Activated CD8-positive, alpha-beta memory T cell treated with anti-CD3 and anti-CD28 coated beads, Interleukin-2, amount 50 U/mL, for 48 hours (primary cell): ENCODE measurements at regions not wholly inside any gene's neighbourhood (a gene's known extent, or its start where the extent isn't known, plus 50 kb on each side); places are given as distances from the start of the nearest gene placed in this dataset.

Source experiments
- DNase-seq: peaks from one replicate; pipeline ENCODE4 v3.0.0-alpha.2; 2020

DNA sequence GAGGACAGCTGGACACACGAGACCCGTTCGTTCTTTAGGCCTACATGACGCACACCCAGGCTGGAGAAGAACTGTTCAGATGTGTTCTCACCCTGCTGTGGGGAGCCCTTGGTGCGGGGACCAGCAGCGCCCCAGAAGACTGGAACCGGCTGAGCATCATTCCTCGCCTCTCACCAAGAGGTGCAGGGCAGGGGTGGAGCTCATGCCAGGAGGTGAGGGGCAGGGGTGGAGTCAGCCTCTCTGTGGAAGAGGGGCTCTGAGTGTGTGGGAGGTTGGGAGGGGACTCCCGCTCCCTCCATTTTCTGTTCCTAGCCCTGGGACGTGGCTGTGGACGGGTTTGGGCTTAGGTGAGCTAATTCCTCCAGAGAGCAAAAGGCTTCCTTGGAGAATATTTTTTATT lies 66.0 kb upstream of the SHH start:
- peak; percentile 32 for DNase-seq

DNA sequence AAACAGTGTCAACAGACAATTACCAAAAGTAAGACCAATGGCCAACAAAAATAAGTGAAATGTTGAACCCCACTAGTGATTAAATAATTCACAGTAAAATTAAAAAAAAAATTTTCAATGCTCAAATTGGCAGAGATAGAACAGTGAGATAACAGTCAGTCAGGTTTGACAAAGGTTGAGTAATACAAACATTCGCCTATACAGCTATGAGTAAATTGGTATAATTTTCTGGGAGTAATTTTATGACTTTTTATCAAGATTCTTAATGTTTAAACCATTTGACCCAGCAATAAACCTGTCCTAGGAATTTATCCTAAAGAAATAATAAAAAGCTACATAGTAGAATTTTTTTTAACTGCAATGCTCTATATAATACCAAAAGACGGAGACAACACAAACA lies 64.9 kb upstream of the SHH start:
- DNase-seq = no peak

DNA sequence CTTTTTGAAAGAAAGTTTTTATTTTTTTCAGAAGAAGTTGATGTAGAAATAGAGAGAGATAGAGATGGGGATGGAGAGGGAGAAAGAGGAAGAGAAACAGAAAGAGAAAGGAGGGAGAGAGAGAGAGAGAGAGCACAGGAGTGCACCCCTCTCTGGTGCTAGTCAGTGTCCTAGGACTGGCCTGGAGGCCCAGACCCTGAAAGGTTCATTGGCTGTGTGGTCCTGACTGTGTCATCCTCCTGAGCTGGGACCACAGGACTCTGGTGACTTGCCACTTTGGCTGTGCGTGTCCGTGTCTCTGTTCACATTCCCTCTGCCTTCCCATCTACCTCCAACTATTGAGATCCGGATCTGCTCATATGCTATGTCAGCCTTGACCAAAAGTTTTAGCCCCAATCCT lies 62.1 kb upstream of the SHH start:
- DNase-seq = peak; percentile 15

DNA sequence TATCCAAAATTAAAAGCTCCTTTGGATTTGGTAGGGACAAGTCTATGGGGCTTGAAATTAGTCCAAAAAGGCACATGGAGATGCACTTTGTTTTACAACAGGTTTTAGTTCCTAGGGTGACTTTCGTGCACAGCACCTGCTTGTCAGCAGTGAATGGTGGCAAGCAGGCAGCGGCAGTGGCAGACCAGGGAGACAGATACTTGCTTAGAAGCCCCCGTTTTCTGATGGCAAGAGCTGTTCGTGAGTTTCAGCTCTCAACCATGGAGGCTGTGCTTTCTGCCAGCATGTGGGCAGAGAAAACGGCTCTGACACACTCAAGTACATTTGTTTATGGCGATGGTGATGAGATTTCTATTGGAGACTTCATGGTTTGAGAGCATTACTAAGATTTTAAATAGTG lies 61.7 kb upstream of the SHH start:
- DNase-seq = no peak

DNA sequence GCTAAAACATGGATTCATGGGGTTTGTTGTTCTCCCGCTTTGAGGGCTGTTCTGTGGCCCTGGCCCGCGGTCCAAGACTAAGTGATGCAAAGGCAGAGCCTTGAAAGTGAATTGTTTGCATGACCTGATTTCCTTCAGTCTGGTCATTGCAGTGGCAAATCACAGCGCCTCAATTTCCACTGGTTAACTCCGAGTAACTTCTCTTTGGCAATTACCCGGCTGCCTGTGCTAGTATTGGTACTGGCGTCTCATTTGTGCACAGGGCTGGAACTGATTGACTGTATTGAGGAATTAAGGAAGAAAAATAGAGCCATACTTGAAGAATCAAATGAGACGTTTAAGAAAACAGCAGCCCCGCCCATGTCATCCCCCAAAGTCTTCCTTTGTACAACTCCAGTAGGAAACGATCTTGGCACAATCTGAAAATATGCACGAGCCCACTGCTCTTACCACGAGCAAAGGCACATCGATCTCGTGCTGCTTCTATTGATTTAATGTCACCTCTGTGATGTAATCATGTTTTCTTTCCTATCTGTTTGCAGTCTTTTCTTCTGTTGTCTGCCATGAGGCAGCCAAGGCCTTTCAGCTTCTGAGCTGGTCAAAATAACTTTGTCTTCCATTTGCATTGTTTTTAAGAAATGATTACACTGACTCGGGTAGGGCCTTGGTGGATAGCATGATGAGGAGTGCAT lies 60.6 kb upstream of the SHH start:
- DNase-seq = peak; percentile 26

DNA sequence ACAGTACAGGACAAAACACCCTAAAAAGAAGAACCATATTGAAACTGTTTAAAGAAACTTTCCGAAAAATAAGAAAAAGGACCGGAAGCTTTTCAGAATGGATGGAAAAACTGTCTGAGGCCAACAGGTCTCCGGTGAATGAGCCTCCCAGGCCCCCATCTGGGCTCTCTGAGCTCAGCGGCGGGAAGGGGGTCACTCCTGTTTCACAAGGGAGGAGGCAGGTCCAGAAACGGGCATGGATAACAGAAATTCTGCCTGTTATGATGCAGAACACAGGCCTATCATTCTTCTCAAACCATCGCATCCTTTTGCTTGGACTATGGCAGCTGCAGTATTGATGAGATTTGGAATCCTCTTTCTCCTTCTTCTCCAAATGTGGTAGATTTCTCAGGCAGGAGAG lies 58.9 kb upstream of the SHH start:
- peak; percentile 6 for DNase-seq

DNA sequence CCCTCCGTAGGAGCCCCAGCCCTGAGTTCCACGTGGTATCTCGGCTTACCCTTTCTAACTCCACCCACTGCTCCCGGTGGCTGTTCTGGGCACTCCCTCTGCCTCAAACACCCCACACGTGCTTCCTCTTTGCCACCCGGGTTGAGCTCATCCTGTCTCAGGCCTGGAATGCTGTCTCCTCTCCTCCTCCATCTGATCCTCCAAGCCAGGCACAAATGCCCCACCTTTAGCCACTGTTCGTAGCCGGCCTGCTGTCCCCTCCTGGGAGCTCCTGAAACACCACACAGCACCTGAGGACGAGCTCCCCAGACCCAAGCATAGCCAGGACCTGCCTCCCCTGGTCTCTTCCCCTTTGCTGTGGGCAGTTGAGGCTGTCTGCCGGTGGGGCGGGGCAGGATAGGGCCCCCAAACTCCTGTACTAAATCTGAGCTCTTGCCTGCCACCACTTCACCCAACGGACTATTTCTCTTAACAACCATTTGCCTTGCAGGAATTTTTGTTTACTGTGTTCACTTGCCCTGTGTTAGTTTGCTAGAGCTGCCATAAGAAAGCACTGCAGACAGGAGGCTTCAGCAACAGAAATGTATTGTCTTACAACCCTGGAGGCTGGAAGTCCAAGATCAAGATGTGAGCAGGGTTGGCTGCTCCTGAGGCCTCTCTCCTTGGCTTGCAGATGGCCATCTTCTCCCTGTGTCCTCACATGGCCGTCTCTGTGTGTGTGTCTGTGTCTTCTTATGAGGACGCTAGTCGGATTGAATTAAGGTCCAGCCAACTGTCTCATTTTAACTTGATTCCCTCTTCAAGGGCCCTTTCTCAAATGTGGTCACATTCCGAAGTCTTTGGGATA lies 58.3 kb upstream of the SHH start:
- peak; percentile 18 for DNase-seq

DNA sequence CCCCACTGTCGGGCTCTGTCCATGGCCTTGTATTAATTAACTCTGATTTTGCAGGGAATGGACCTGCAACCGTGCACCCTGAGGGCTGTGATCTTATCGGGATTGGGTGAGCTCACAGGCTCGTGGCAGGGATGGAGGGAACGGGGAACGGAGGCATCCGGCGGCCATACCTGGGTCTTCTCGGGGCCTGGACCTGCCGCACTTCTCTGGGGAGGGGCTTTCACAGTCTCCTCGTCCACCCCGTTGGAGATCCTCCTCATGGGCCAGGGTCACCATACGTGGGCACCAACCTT lies 57.5 kb upstream of the SHH start:
- DNase-seq = peak; percentile 38

DNA sequence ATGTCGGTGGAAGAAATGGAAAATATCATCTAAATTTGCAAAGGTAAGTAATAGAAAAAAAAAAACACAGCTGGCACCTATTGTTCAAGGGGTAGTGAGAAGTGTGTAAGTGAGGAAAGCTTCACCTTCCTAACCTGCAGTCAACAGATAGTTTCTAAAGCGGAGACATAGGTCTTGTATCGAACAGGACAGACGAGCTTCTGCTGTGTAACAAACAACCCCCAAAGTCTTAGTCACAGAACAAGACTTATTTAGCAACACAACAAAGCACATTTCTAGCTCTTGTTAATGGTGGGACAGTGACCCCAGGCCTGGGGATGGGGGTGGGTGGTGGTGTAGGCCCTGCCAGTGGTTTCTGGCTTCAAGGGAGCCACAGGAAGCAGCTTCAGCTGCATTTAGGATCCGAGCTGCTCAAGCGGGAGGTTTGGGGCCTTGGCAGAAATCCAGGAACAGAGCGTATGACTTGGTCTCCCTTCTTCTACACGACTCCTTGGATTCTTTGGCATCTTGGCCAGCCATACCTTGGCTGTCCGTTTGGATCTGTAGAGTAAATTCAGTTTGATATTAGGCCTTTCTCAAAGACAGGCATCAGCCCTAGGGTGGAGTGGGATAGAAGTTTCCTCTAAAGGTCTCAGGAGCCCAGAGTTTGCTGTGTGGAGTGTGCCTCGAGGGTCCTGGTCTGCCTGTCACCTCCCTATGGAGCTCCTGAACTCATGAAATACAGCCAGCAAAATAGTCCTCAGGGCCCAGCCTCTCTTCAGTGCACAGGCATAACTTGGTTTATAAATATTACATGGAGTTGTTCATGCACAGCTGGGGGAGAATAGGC lies 56.9 kb upstream of the SHH start:
- DNase-seq = peak; percentile 23

DNA sequence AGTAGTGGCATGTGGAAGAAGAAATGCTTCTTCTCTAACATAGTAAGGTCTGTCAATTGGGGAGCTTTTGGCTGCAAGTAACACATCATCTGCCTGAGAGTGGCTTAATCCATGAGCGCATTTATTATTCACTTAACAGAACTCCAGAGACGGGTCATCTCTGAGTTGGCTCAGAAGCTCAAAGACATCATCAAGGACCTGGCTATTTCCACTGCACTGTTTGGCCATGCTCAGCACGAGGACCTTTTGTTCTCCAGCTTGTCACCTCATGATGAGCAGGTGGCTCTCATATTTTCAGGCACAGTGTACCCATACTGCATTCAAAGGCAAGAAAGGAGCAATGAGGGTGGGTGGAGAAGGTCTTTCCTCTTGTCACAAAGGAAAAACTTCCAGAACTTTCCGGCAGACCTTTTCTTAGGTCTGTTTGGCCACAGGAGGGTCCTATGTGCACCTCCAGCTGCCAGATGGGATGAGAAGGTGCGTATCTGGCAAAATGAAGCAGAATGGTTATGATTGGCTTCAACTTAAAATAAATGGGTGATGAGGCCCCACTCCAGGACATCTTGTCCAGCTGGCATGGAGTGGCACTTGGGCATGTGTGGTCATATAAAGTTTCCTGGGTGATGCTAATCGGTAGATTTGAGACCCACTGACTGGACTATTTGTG lies 55.6 kb upstream of the SHH start:
- no peak for DNase-seq

DNA sequence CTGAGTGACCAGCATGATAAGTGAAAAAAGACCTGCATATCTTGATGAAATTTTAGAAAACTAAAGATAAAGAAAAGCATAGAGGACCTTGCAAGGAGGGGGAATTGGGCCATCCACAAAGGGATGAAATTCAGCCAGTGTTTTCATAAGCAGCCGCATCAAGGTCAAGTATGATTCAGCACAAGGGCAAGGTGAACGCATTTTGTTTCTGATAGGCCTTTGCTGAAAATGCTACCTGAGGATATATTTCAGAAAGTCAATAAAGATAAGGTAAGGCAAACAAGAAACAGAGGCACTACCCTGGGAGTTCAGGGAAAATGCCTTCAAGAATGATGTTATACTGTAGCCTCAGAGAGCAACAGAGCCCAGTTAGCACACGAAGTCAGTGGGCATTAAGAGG lies 55.0 kb upstream of the SHH start:
- DNase-seq = no peak

DNA sequence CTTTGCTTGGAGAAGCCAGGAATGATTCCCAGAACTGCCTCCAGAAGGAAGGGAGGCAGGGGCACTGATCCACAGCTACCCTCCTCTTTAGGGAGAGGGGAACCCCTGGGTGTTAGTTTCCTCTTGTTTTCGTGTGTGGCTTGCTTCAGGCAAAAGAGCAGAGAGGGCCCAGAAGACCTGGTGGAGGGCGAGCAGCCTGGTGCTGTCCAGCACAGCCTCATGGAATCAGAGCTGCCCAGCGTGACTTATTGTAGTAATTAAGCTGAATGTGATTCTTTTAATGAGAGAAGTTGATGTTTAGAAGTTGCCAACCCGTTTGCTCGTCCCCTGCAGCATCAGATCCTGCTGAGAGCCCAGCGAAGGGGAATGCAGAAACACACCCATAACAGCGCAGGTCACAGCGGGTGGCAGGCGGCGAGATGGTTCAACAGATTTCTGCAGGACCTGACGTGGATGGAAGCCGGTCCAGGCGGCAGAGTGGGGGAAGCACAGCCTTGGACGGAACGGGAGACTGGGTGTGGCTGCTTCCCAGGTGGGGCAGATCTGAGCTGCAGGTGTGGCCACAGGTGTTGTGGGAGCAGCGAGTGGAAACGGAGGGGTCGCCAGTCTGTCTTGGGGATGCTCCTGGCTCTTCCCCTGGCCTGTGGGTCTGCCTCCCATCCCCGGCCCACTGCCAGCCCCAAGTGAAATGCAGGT lies 53.7 kb upstream of the SHH start:
- DNase-seq = peak; percentile 25

DNA sequence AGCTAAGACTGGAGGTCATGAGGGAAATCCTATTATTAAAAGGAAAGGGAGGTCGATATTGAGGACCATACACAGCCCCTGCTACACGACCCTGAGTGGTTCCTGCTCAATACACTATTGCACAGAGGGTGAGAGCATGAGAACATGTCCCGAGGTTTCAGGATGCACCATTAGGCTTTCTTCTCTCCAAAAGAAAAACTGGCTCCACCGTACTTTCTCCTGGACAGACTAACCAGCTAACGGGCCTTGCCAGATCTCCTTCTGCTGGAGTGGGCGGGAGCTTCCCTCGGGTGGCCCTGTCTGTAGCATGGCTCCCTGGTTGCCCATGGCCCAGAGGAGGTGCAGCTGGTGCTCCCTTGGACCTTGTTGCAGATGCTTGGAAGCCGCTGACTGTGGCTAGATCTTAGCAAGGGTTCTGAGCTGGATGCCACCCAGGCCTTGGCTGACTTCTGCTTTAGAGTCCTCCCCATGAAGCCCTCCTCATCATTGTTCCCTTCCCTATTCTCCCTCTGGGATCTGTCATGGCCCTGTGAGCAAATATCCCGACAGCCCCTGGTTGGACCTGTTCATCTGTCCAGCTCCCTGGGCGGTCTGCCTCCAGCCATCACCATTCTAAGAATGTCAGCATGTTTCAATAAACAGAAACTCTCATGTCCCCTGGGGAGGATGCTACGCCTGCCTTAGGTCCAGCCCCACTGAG lies 52.9 kb upstream of the SHH start:
- peak; percentile 23 for DNase-seq

DNA sequence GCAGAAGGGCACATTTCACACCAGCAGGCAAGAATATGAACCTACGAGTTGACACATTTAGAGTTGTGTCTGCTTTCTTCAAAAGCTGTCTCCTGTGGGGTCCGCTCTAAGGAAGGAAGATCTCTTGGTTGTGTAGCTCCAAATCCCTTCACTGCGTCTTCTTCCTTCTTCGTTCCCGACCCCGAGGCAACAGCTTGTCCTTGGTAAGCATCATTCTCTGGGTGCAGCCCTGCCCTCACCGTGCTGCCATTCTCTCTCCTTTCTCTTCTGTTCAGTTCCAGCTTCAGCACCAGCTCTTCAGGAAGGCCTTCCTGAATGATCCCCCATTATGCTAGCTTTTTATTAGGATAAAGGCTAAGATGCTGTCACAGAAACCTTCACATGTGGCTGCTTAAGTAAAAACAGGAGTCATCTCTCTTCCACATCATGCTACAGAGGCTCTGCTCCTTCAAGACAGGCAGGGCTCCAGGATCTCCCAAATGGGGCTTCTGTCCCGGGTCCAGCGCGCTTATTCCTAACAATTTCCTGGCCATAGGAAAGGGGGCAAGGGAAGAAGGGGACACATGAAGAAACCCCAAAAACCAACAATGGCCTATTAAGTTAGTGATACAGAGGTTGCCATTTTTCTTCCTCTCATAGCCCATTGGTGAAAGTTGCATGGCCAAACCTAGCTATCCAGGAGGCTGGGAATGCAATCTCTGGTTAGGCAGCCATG lies 52.2 kb upstream of the SHH start:
- peak; percentile 20 for DNase-seq

DNA sequence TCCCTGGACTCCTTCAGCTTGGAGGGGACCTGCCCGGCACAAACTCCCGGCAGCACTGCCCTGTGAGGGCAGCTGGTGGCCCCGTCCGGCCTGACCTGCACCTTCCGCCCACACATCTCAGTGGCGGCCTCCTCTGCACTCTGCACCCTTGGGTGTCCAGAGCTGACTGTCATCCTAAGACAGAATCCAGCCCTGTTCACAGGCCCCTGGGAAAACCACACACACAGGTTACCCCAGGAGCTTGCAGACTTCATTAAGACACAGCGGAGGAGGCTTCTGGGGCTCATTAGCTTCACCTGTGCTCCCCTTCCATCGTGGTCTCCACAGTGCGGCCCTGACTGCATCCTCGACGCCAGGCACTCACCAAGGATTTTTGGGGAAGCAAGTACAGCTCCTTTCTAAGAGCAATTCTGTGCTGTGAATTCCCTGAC lies 51.5 kb upstream of the SHH start:
- peak; percentile 46 for DNase-seq

DNA sequence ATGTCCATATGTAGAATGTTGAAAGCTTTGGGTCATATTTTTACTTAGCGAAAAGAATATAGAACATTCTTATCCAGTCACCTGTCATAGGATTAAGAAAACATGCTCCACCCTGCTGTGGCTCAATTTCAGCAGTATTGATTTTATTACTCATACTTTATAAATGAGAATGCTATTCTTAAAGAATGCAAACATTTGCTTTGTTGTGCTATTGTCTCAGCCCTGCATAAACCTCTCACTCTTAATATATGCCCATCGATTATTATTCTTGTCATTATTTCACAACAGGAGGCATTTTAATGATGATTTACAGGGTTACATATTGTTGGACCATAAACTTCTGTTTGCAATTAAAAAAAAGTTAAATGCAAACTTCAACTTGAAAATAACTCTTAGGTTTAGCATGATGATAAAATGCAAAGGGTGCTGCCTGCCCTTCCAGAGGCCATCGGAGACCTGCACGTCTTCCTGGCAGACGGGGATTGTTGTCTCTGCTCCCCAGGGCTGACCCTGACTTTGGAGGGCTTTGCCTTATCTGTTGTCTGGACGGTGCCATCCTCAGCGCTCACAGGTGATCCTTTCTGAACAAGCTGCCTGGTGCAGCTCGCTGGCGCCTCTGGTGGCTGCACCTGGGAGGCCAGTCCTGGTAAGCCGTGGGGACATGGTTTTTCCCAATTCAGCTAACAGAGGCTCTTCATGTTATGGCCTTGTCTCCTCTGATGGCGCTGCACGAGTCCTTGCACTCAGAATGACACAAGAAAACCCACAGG lies 50.0 kb upstream of the SHH start:
- peak; percentile 40 for DNase-seq
